ENCODE measurements at regions not wholly inside any gene's neighbourhood (a gene's known extent, or its start where the extent isn't known, plus 50 kb on each side); places are given as distances from the start of the nearest gene placed in this dataset.
"Not testable (repeated sequence)": the region's sequence is repeated elsewhere in the genome, so short reads cannot be mapped to it uniquely, and the experiment has no call there.

DNA sequence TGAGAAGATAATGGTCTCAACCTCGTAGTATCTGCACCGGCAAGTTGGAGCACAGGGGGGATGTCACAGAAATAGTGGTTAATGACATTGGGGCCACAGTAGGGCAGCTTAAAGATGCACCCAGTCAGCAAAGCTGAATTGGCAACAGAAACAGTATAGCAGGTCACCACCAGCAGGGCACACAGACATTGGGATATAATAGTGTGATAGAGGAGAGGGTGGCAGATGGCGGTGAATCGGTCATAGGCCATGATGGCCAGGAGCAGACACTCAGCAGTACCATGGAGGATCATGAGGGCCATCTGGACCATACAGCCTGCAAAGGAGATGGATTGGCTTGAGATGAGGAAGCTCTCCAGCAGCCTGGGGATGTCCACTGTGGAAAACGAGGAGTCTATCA, 106.0 kb upstream of the OR9Q1 start:
- DNase-seq (ENCODE audit: low read depth): no peak

DNA sequence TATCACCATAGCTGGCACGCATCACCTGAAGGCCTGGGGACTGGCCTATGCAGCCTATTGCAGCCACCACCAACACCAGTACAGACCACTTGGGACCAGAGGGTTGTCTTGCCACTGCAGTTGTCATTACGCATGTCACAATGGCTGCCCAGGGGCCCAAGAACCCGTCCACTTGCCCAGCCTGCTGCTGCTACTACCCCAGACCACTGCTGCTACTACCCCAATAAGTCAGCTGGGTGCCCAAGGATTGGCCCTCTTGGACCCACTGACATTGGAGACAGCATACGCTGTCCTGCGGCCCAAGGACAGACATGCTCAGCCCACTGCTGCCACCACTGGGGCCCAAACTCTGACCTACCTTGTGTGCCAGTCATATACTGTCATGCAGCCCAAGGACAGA, 102.7 kb upstream of the OR9Q1 start:
- DNase-seq (ENCODE audit: low read depth): no peak

DNA sequence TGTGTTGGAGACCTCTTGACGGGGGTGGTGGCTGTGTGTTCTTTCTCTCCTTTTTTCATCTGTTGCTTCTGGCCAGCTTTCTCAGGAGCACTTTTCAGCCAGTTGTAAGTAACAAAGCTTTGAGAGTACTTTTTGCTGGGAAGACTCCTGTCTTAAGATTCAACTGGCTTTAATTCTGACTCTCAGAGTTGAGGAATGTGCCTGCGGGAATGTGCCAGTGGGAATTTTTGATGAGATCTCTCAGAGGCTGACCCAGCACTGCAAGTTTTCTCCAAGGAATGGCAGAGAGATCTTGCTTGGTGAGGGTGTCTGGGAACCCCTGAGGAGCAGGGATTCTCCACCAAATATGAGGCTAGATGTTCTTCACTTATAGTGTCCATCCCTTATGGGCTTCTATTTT, 91.6 kb upstream of the OR9Q1 start:
- DNase-seq (ENCODE audit: low read depth): no peak

DNA sequence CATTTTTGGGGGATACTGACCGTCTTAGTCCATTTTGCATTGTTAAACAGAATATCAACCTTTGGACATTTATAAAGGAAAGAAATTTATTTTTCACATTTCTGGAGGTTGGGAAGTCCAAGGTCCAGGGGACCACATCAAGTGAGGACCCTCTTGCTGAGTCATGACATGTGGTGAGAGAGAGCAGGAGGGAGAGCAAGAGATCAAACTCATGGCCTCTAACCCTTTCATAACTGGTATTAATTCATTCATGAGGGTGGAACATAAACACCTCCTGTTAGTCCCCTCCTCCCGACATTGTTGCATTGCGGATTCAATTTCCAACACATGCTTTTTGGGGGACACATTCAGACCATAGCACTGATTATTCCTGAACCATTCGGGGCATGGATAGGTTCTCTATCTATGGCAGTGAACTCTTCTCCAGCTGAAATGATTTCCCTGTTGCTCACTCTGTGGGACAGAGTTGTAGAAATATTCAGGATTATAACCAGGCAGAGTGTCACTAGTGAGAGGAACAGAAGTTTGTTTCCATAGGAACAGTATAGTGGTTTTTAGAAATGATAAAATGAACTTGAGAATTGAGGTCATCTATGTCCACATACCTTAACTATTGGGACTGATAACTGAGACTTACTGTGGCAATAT, 88.2 kb upstream of the OR9Q1 start:
- no peak for DNase-seq (ENCODE audit: low read depth)

DNA sequence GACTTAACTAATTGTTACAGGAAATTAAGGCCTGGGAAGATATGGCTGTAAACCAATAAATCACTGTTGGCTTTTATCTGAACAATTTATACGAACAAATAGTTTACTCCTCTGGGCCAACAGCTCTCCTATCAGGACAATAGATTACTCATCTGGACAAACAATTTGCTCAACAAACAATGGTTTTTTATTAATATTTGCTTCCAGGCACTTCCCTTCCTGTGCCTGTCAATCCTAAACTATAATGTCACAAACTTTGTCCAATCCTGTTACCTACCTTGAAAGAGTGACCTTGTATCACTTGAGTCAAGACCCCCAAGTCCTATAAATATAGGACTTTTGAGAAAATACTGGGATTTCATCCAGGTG, 87.6 kb upstream of the OR9Q1 start:
- DNase-seq (ENCODE audit: low read depth): no peak

DNA sequence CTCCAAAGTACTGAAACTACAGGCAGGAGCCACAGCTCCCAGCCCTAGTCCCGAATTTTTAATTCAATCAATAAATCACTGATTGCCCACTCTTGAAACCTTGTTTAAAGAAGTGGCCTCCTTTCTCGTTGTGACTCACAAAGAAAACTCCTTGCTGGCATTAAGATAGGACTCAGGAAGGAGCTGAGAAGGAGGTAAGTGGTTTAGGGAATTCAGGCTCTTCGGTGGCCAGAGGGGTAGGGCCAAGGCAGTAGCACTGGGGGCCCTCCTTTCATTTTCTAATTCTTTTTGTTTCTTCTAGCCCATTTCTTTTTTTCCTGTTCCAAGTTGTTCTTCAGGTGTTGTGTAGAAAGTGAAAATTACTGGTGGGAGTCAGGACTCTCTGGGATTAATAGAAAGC, 86.2 kb upstream of the OR9Q1 start:
- DNase-seq (ENCODE audit: low read depth): no peak

DNA sequence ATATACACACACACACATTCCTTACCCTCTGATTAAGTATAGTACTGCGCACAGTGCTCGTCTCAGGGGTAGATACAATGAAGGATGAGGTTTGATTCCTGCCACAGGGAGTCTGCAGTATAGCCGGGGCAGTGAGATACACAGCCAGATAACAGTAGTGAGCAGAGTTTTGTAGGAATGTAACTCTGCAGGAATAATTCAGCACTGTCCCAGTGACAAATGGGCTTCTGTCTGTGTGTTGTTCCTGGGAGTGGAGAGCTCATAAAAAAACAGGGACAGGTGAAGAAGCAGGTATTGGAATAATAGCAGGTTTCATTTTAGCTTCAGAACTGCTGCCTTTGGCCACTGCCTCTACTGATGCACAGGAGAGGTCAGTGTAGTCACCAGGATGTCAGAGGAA, 85.3 kb upstream of the OR9Q1 start:
- no peak for DNase-seq (ENCODE audit: low read depth)

DNA sequence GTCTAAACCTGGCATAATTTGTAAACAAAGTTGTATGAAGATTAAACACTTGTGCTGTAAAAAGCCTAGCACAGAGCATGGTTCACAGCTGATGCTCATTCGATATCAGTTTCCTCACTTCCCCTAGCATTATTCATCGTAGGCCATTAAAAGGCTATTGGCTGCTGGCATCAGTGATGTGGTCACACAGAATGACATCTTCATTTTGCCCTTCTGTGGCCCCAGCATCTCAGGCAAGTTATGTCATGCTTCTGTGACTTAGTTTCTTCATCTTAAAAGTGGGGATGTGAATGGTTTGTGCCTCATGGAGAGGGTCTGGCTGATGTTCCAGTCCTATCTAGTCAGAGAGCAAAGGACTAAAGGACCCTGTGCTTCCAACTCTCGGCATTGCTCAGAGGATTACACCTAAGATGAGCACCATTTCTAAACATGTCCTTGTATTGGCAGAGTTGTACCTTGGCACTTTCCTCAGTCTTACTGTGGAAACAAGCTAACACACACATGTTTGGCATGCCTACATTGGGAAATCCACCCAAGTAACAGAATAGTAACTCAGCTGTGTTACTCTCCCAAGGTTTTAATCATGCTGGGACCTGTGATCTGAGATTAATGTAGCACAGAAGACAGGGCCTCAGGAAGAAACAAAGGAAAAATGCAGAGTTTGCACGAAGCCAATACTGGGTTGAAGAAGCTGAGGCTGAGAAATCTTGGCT, 83.5 kb upstream of the OR9Q1 start:
- no peak for DNase-seq (ENCODE audit: low read depth)

DNA sequence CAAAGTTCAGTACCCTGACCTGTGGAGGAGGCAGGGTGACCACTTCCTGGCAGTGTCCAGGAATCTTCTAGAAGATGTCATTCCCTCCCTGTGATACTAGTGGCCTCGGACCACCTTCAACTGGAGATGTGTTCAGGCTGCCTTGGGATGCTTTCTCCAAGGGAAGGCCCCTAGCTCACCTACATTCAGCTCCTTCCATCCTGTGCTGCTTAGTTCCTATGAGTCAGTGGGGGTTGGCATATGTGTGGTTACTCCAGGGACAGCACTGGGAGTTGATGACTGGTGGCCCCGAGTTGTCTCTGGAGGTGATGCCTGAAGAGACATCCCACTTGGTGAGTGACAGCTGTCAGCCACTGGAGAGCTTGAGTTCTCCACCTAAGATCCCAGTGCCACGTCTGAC, 81.8 kb upstream of the OR9Q1 start:
- no peak for DNase-seq (ENCODE audit: low read depth)

DNA sequence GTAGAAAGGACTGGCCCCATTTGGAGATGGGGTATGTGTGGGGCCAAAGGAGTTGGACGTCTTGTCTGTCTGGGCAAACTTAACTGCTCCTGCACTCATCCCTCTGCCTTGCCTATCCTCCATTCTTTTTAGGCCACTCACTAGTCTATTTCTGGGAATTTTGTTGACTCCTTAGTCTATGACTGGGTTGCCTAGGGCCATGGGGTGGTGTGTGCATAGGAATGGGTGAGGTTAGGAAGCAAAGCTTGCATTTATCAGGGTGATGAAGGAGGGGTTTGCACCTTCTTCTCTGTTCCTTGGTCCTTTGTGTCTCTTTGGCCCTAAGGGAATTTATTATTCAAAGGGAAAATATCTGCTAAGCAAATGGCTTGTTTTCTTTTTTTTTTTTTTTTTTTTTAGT, 80.9 kb upstream of the OR9Q1 start:
- DNase-seq (ENCODE audit: low read depth): no peak

DNA sequence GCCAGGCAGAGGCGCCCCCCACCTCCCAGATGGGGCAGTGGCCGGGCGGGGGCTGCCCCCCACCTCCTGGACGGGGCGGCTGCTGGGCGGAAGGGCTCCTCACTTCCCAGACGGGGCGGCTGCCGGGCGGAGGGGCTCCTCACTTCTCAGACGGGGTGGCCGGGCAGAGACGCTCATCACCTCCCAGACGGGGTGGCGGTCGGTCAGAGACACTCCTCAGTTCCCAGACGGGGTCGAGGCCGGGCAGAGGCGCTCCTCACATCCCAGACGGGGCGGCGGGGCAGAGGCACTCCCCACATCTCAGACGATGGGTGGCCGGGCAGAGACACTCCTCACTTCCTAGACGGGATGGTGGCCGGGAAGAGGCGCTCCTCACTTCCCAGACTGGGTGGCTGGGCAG, 79.9 kb upstream of the OR9Q1 start:
- not testable (repeated sequence) for DNase-seq (ENCODE audit: low read depth)

DNA sequence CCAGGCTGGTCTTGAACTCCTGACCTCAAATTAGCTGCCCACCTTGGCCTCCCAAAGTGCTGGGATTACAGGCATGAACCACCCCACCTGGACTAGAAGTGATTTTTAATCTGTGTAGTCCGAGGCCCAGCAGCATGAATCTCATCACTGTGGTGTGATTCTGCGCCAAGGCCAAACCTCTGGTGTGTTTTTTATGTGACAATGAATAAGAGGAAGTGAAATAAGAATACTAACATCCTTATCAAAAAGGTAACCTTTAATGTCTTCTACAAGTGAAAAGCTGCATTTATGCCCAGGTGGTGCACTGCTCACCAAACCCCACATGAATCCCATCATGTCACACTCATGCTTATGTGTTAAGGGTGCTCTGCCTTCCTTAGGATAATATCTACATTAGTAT, 77.1 kb upstream of the OR9Q1 start:
- DNase-seq (ENCODE audit: low read depth): no peak

DNA sequence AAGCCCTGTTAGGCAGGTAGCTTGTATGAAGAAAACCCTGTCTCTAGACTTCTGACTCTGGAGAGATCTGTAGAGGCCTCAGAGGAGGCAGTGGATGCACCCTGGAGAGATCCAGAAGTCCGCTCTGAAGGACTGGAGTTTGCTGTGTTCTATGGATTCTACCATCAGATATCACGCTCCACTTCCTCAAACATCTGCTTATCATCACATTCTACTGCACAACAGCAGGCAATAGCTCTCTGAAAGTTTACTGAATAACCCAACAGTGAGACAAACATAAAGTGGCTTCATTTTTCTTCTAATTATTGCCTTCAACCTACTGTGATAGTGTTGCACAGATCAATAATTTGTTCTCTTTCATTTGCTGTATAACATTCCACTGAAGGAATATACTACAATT, 59.0 kb upstream of the OR9Q1 start:
- DNase-seq (ENCODE audit: low read depth): no peak

DNA sequence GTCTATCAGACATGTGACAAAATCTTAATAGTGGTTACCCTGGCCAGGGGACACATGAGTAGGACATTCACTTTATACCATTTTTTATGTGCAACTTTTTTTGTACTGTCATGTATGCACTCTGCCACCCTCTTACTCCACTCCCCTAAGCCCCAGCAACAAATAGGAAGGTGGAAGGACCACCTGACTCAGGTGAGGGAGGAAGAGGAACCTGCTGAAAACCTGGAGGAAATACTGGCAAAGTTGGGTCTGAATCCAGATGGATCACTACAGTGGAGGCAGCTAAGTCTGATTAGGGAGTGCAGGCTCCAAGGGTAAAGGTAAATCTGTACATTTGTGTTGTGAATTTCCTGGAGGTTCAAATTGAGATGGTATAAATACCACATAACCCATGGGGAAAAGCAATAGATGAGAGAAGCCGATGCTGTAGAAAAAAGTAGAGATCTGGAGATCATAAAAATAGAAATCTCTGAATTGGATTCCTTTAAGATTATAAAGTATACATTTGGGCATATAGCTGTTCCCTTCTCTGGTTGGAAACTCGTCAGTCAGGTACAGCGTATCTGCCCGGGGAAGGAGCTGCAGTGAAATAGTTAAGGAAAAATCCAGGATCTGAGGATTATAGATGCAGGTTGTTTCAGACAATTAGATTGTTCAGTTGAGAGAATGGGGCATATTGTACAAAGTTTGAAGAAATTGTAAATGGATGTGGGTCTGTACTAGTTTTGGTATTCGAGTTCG, 52.2 kb upstream of the OR9Q1 start:
- DNase-seq (ENCODE audit: low read depth): no peak

DNA sequence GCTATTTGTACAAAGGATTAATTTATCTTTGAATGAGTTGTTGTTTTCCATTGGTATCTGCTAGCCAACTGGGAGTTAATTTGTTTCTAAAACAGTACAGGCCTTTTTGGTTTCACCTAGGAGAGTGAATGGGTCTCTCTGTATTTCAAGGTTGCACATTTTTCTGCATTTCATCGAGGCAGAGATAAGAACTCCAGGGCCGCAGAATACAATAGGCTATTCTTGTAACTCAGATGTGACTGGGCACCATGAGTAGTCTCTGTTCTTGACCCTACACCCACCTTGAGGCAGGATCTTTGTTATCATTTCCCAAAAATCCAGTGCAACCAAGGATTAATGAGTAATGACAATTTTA, 51.7 kb upstream of the OR9Q1 start:
- no peak for DNase-seq (ENCODE audit: low read depth)
